ENCODE measurements at regions not wholly inside any gene's neighbourhood (a gene's known extent, or its start where the extent isn't known, plus 50 kb on each side); places are given as distances from the start of the nearest gene placed in this dataset.
"Not testable (repeated sequence)": the region's sequence is repeated elsewhere in the genome, so short reads cannot be mapped to it uniquely, and the experiment has no call there.

DNA sequence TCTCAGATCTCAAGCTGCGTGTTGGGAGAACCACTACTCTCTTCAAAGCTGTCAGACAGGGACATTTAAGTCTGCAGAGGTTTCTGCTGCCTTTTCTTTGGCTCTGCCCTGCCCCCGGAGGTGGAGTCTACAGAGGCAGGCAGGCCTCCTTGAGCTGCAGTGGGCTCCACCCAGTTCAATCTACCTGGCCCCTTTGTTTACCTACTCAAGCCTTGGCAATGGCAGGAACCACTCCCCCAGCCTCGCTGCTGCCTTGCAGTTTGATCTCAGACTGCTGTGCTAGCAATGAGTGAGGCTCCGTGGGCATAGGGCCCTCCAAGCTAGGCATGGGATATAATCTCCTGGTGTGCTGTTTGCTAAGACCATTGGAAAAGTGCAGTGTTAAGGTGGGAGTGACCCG lies 155.6 kb upstream of the EDA2R start:
- in situ Hi-C loops (cut with MboI; ENCODE audit: low sequenced_read_pairs); H2BK15ac ChIP-seq (ENCODE audit: low read depth, low read length); H4K8ac ChIP-seq (ENCODE audit: low read depth in 2 of 2, low read length in 2 of 2); H2BK5ac ChIP-seq (ENCODE audit: low read depth, low read length, poor library complexity, severe bottlenecking); H3K18ac ChIP-seq (ENCODE audit: low read depth, low read length); H3K9me1 ChIP-seq (ENCODE audit: insufficient read depth, low read length); H4K5ac ChIP-seq (ENCODE audit: low read depth, low read length); H3K9ac ChIP-seq (ENCODE audit: low read depth, low read length); H3K23ac ChIP-seq (ENCODE audit: low read depth, low read length); H2AK5ac ChIP-seq (ENCODE audit: low read depth, low read length); POLR2A ChIA-PET (ENCODE audit: unreplicated experiment); H2AFZ ChIP-seq (replicated peaks; ENCODE audit: low read length, poor library complexity); H3K4me2 ChIP-seq (ENCODE audit: low read depth, low read length); H3K27ac ChIP-seq (ENCODE audit: insufficient read depth, low read length); H3K56ac ChIP-seq (ENCODE audit: extremely low read depth, insufficient read depth, low read length); H3K4me3 ChIP-seq (ENCODE audit: insufficient read depth, low read depth, low read length); intact Hi-C loops (cut with micrococcal nuclease); H3K14ac ChIP-seq (replicated peaks; ENCODE audit: low read depth, low read length); H2BK20ac ChIP-seq (ENCODE audit: low read depth, low read length); H2AK9ac ChIP-seq (replicated peaks; ENCODE audit: low read depth, low read length, poor library complexity); BruUV-seq (replicated peaks); H2BK120ac ChIP-seq (ENCODE audit: low read depth, low read length); H4K91ac ChIP-seq (ENCODE audit: insufficient read depth, low read depth, low read length); DNase-seq; H3K9me3 ChIP-seq (ENCODE audit: control insufficient read depth, insufficient read depth, low read length); H4K20me1 ChIP-seq (ENCODE audit: insufficient read depth, low read length); ATAC-seq (ENCODE audit: low read depth); H3K79me1 ChIP-seq (ENCODE audit: low read depth in 1 of 2, low read length in 2 of 2); H3K4me1 ChIP-seq (ENCODE audit: control insufficient read depth, insufficient read depth, low read length); dilution Hi-C loops (cut with HindIII; ENCODE audit: low sequenced_read_pairs, unreplicated experiment); CTCF ChIA-PET; H3K36me3 ChIP-seq (ENCODE audit: control insufficient read depth, insufficient read depth, low read length); H3K27me3 ChIP-seq (ENCODE audit: control insufficient read depth, insufficient read depth, low read length); H3K4ac ChIP-seq (ENCODE audit: low read depth, low read length): not testable (repeated sequence)
- WGBS, 2 experiments (ENCODE audit: extremely low coverage in 2 of 2, insufficient read length in 1 of 2): 40% methylated on average over 1 of the region's 5 CpGs; no CpG with 5 or more reads in 1 of the 2 experiments
